HepG2 (cell line): ENCODE measurements at regions not wholly inside any gene's neighbourhood (a gene's known extent, or its start where the extent isn't known, plus 50 kb on each side); places are given as distances from the start of the nearest gene placed in this dataset.

Source experiments
- ATAC-seq: fragments of 200-7000 bp; cut with Tn5 transposase; 3 replicates; pipeline ENCODE4 v1.9.1; 2020; ENCODE audit warnings: mild to moderate bottlenecking, moderate library complexity
- BruUV-seq: library from RNA; stranded (reverse); fragments of 400-500 nt; replicated peaks from 2 replicates; lab custom pipeline; 2021; lab: Mats Ljungman, UMichigan
- CTCF ChIA-PET: fragments of 300-600 bp; formaldehyde crosslinking; extraction: SDS; loops from one replicate; lab custom pipeline; 2021; ENCODE audit warnings: low total read pairs, inconsistent platforms, low intra/inter-chr PET ratio; lab: Yijun Ruan, JAX
- POLR2A ChIA-PET: fragments of 350-600 bp; sonication (Branson Sonifier 250); formaldehyde crosslinking; loops from one replicate; lab custom pipeline; 2020; ENCODE audit warnings: antibody characterized with exemption, inconsistent platforms; lab: Yijun Ruan, JAX
- DNase-seq: peaks from one replicate; pipeline ENCODE4 v3.0.0-alpha.2; 2015; ENCODE audit warnings: low spot score
- FAIRE-seq: peaks from 3 replicates; lab custom pipeline; 2011; peaks lifted over from hg19 to GRCh38; lab: Jason Lieb, UNC
- H2AFZ ChIP-seq: one replicate; pipeline ENCODE4 v1.6.1; 2011; ENCODE audit warnings: low read length, inconsistent platforms
- H3K27ac ChIP-seq: fragments of 300-600 bp; 3 replicates; pipeline ENCODE4 v1.8.0; 2011; ENCODE audit warnings: mixed run types, mild to moderate bottlenecking, mixed read lengths, low read length, inconsistent platforms; ENCODE audit not compliant: insufficient read depth; ENCODE audit errors: extremely low read length
- H3K27me3 ChIP-seq, 2 experiments: fragments of 200-600 bp in 1 of 2; 2 replicates in 1 of 2; 3 replicates in 1 of 2; pipeline versions ENCODE4 v1.6.0 to v1.8.0; 2011; ENCODE audit warnings: low read length in 2 of 2, mild to moderate bottlenecking in 2 of 2, moderate library complexity in 2 of 2, inconsistent platforms in 1 of 2; ENCODE audit not compliant: insufficient read depth in 2 of 2, control insufficient read depth in 1 of 2
- H3K36me3 ChIP-seq, 2 experiments: fragments of 200-600 bp in 1 of 2; replicated peaks in 1 of 2; 2 replicates in 1 of 2; 3 replicates in 1 of 2; pipeline versions ENCODE4 v1.5.1 to v1.8.0; 2011; ENCODE audit warnings: low read length in 2 of 2, inconsistent platforms in 1 of 2; ENCODE audit not compliant: insufficient read depth in 2 of 2, control insufficient read depth in 1 of 2
- H3K4me1 ChIP-seq: 2 replicates; pipeline ENCODE4 v1.5.1; 2012; ENCODE audit warnings: low read length, inconsistent platforms; ENCODE audit not compliant: insufficient read depth
- H3K4me2 ChIP-seq: 2 replicates; pipeline ENCODE4 v1.6.0; 2011; ENCODE audit warnings: low read depth, low read length, inconsistent platforms
- H3K4me3 ChIP-seq, 3 experiments: fragments of 200-600 bp in 1 of 3; sonication (generic), shearing (Covaris generic) in 1 of 3; replicated peaks in 1 of 3; 2 replicates each; pipeline ENCODE4 v1.5.1; 2011 to 2016; ENCODE audit warnings: low read length in 3 of 3, inconsistent platforms in 2 of 3, low read depth in 2 of 3, mild to moderate bottlenecking in 2 of 3, control low read depth in 1 of 3, mixed read lengths in 1 of 3; ENCODE audit not compliant: insufficient read depth in 1 of 3
- H3K79me2 ChIP-seq: one replicate; pipeline ENCODE4 v1.6.1; 2011; ENCODE audit warnings: low read length, inconsistent platforms; ENCODE audit not compliant: insufficient read depth
- H3K9ac ChIP-seq: 2 replicates; pipeline ENCODE4 v1.6.0; 2011; ENCODE audit warnings: mild to moderate bottlenecking, low read depth, low read length, inconsistent platforms; ENCODE audit not compliant: insufficient read depth
- H3K9me3 ChIP-seq: 2 replicates; pipeline ENCODE4 v1.5.1; 2012; ENCODE audit warnings: mild to moderate bottlenecking, low read length
- H4K20me1 ChIP-seq: 2 replicates; pipeline ENCODE4 v1.6.0; 2011; ENCODE audit warnings: inconsistent platforms, mild to moderate bottlenecking, low read length, moderate library complexity; ENCODE audit not compliant: insufficient read depth
- EZH2 ChIP-seq: conservative IDR thresholded peaks from 2 replicates; pipeline ENCODE4 v1.6.1; 2012; ENCODE audit warnings: mild to moderate bottlenecking, low read depth, low read length, moderate library complexity
- HOXA5 ChIP-seq: sonication (generic); formaldehyde crosslinking; IDR thresholded peaks from 2 replicates; pipeline ENCODE4 v1.4.0; 2020; ENCODE audit warnings: missing genetic modification reagents
- SOX6 ChIP-seq, 2 experiments: fragments of 450-650 bp in 1 of 2; sonication (generic) in 1 of 2; formaldehyde crosslinking in 1 of 2; IDR thresholded peaks; 2 replicates each; pipeline versions ENCODE4 v1.4.0 to v1.6.1; 2017 to 2020; ENCODE audit warnings: antibody characterized with exemption in 1 of 2, mild to moderate bottlenecking in 1 of 2, missing genetic modification reagents in 1 of 2
- ZNF12 ChIP-seq: sonication (generic); formaldehyde crosslinking; IDR thresholded peaks from 2 replicates; pipeline ENCODE4 v1.5.0; 2020; ENCODE audit warnings: missing genetic modification reagents
- ZNF282 ChIP-seq: fragments of 450-650 bp; IDR thresholded peaks from 2 replicates; pipeline ENCODE4 v1.6.1; 2018; ENCODE audit not compliant: partially characterized antibody
- WGBS: methylation state at CpG from one replicate; pipeline ENCODE4 v1.1.6; 2017; ENCODE audit warnings: low lambda C conversion rate; 5-methylcytosine and 5-hydroxymethylcytosine counted together
- in situ Hi-C: cut with HindIII; loops from 2 replicates; pipeline ENCODE4 v1.10.0; 2017; ENCODE audit warnings: low pct_unique_long_range_greater_than_20kb; ENCODE audit not compliant: extremely low pct_ligation_motif_present
- intact Hi-C: fragments of 100-400 bp; cut with micrococcal nuclease; formaldehyde crosslinking; loops from one replicate; pipeline ENCODE4 v1.10.0; 2022; ENCODE audit not compliant: unreplicated experiment
- TF ChIP-seq, protein P1 (sequence below): sonication (generic); formaldehyde crosslinking; IDR thresholded peaks from 2 replicates; pipeline ENCODE4 v1.9.0; 2022; ENCODE audit warnings: low read depth, missing genetic modification reagents

DNA sequence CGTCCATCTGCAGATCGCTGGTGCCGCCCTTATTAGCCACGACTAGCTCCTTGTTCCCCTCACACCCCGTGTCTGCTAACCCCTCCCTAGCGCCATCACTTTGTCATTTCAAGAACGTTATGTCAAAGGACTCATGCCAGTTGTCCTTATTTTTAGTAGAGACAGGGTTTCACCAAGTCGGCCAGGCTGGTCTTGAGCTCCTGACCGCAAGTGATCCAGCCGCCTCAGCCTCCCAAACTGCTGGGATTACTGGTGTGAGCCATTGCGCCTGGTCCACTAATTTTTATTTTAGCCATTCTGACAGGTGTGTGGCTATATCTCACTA, 138.9 kb upstream of the HDAC4 start:
- Histone ChIP-seq H3K27me3 (peaks cover 2 to 38% of the 10 kb centered on the region in 2 experiments), H2AFZ (no peak overlapping the region), H4K20me1 (no peaks in the 10 kb centered on the region), H3K36me3 (no peaks in the 10 kb centered on the region), H3K27ac (no peak overlapping the region), H3K4me2 (no peak overlapping the region), H3K79me2 (no peaks in the 10 kb centered on the region), H3K9me3 (no peaks in the 10 kb centered on the region; the same call in 1 of the 2 replicates), H3K4me3 (no peak overlapping the region), H3K4me1 (no peaks in the 10 kb centered on the region), H3K9ac (no peak overlapping the region)
- ATAC-seq (no peak), FAIRE-seq (no peak), DNase-seq (no peak)
- no TSS peak for BruUV-seq
- intact Hi-C loops (no loop called here), in situ Hi-C loops (no loop called here)
- POLR2A ChIA-PET: no interaction called here
- TF ChIP-seq, protein P1, sequence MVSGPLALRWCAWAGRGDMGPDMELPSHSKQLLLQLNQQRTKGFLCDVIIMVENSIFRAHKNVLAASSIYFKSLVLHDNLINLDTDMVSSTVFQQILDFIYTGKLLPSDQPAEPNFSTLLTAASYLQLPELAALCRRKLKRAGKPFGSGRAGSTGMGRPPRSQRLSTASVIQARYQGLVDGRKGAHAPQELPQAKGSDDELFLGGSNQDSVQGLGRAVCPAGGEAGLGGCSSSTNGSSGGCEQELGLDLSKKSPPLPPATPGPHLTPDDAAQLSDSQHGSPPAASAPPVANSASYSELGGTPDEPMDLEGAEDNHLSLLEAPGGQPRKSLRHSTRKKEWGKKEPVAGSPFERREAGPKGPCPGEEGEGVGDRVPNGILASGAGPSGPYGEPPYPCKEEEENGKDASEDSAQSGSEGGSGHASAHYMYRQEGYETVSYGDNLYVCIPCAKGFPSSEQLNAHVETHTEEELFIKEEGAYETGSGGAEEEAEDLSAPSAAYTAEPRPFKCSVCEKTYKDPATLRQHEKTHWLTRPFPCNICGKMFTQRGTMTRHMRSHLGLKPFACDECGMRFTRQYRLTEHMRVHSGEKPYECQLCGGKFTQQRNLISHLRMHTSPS: no peak
- no peak for TF ChIP-seq ZNF282
- TF ChIP-seq HOXA5: no peak
- TF ChIP-seq SOX6 (IDR thresholded peaks at IDR 0.05): no peak
- TF ChIP-seq SOX6 (CRISPR knock-in tag; IDR thresholded peaks at IDR 0.05): no peak
- WGBS: 57% methylated on average over 10 of the region's 11 CpGs
- CTCF ChIA-PET: interaction anchor here (0.7 kb wide), 1 partner anchor 10 kb away, joined by 3 read pairs; no protein-coding TSS in a partner anchor

DNA sequence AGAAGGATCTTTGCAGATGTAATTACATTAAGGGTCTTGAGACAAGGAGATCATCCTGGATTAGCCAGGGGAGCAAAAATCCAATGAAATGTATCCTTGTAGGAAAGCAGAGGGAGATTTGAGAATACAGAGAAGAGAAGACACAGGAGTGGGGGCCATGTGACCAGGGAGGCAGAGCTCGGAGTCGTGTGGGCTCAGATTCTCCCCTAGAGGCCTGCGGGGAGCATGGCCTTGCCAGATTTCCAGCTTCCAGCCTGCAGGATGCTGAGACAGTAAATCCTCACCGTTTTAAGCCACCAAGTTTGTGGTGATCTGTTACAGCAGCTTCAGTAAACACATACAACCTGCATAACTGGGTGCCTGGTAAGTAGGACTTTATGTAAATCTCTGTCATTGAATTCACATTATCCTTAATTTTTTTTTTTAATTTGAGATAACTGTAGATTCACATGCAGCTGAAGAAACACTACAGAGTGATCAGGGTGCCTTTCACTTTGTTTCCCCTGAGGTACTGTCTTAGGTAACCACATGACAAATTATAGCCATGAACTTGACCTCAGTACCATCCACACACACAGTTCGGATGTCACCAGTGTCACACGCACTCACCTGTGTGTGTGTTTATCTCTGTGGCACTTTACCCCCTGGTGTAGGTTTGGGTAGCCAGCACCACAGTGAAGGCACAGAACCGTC, 138.4 kb upstream of the HDAC4 start:
- FAIRE-seq: no peak
- no peak overlapping the region for H2AFZ ChIP-seq
- no peak overlapping the region for H3K4me2 ChIP-seq
- H3K9me3 ChIP-seq: no peaks in the 10 kb centered on the region; the same call in 1 of the 2 replicates
- peaks cover 2 to 38% of the 10 kb centered on the region in 2 experiments for H3K27me3 ChIP-seq
- no peaks in the 10 kb centered on the region for H3K4me1 ChIP-seq
- ChIA-PET CTCF (interaction anchor here (0.7 kb wide), 1 partner anchor 10 kb away, joined by 3 read pairs; no protein-coding TSS in a partner anchor), POLR2A (no interaction called here)
- H4K20me1 ChIP-seq: no peaks in the 10 kb centered on the region
- ATAC-seq: peak; percentile 72
- in situ Hi-C loops: no loop called here
- no peaks in the 10 kb centered on the region for H3K79me2 ChIP-seq
- DNase-seq: no peak
- no peak overlapping the region for H3K4me3 ChIP-seq
- WGBS: 21% methylated on average over 7 of the region's 7 CpGs
- intact Hi-C loops: no loop called here
- no TSS peak for BruUV-seq
- no peak overlapping the region for H3K27ac ChIP-seq
- H3K36me3 ChIP-seq: no peaks in the 10 kb centered on the region
- TF ChIP-seq EZH2 (no peak), ZNF12 (CRISPR knock-in tag) (peak; percentile 69; the same call in 1 of the 2 replicates)
- H3K9ac ChIP-seq: no peak overlapping the region
